Spleen (tissue), 11 donors: ENCODE measurements at regions not wholly inside any gene's neighbourhood (a gene's known extent, or its start where the extent isn't known, plus 50 kb on each side); places are given as distances from the start of the nearest gene placed in this dataset.

Source experiments
- DNase-seq: peaks from one replicate; pipeline ENCODE4 v3.0.0-alpha.2; 2020
- H3K27ac ChIP-seq, 8 donors: fragments of 200-600 bp; sonication (generic) in 7 of 8; 1 replicate in 4 of 8; 2 replicates in 4 of 8; pipeline versions ENCODE4 v1.5.0 to v1.8.0; 2016 to 2021; ENCODE audit warnings: inconsistent platforms in 4 of 8, mild to moderate bottlenecking in 4 of 8, moderate library complexity in 1 of 8
- H3K27me3 ChIP-seq, 7 donors: fragments of 200-600 bp; sonication (generic) in 6 of 7; replicated peaks in 1 of 7; 1 replicate in 4 of 7; 2 replicates in 3 of 7; pipeline versions ENCODE4 v1.5.0 to v1.8.0; 2016 to 2021; ENCODE audit warnings: inconsistent platforms in 3 of 7, mild to moderate bottlenecking in 1 of 7
- H3K36me3 ChIP-seq, 6 donors: fragments of 200-600 bp; sonication (generic) in 5 of 6; 1 replicate in 4 of 6; 2 replicates in 2 of 6; pipeline versions ENCODE4 v1.5.0 to v1.8.0; 2016 to 2021; ENCODE audit warnings: inconsistent platforms in 2 of 6
- H3K4me1 ChIP-seq, 6 donors: fragments of 200-600 bp; sonication (generic) in 5 of 6; 1 replicate in 3 of 6; 2 replicates in 3 of 6; pipeline versions ENCODE4 v1.5.0 to v1.8.0; 2016 to 2021; ENCODE audit warnings: inconsistent platforms in 3 of 6
- H3K4me3 ChIP-seq, 8 donors: fragments of 200-600 bp; sonication (generic) in 7 of 8; 1 replicate in 4 of 8; 2 replicates in 4 of 8; pipeline versions ENCODE4 v1.5.0 to v1.8.0; 2016 to 2021; ENCODE audit warnings: inconsistent platforms in 4 of 8, mild to moderate bottlenecking in 4 of 8, moderate library complexity in 2 of 8
- H3K9me3 ChIP-seq, 8 donors: fragments of 200-600 bp; sonication (generic) in 7 of 8; 1 replicate in 4 of 8; 2 replicates in 4 of 8; pipeline versions ENCODE4 v1.5.0 to v1.8.0; 2016 to 2021; ENCODE audit warnings: inconsistent platforms in 4 of 8
- CTCF ChIP-seq, 11 experiments: fragments of 200-600 bp in 7 of 11; fragments of 450-650 bp in 4 of 11; sonication (generic) in 4 of 11; IDR thresholded peaks in 8 of 11; conservative IDR thresholded peaks in 3 of 11; 1 replicate in 7 of 11; 2 replicates in 4 of 11; pipeline versions ENCODE4 v1.4.0 to v1.8.0; 2016 to 2021; ENCODE audit warnings: antibody characterized with exemption in 11 of 11, inconsistent platforms in 4 of 11, mild to moderate bottlenecking in 1 of 11
- POLR2A ChIP-seq, 3 donors: fragments of 450-650 bp; IDR thresholded peaks; one replicate each; pipeline ENCODE4 v1.5.1; 2017; ENCODE audit warnings: antibody characterized with exemption in 3 of 3, mild to moderate bottlenecking in 1 of 3
- POLR2AphosphoS5 ChIP-seq, 3 donors: sonication (generic); formaldehyde crosslinking; IDR thresholded peaks; one replicate each; pipeline ENCODE4 v1.5.1; 2017; ENCODE audit warnings: antibody characterized with exemption in 3 of 3
- WGBS, 5 donors: extraction: QIAGEN DNeasy Blood & Tissue Kit in 3 of 5; methylation state at CpG; one replicate each; pipeline versions ENCODE4 v1.1.5 to v1.1.7; 2013 to 2018; 5-methylcytosine and 5-hydroxymethylcytosine counted together
- intact Hi-C: fragments of 100-400 bp; cut with DNase I; formaldehyde crosslinking; loops from one replicate; pipeline ENCODE4 v1.15.0; 2023; ENCODE audit warnings: low total_unique reads
- donor health status: healthy with polysubstance abuse.
- donor health status: DM: no; HTN: no; CAD: no; lungs with moderate emphysema.
- donor health status: DM: no; HTN: no; CAD: no.
- donor health status: Bipolar disorder and iron deficiency.
- donor health status: healthy.
- donor health status: DM: no; HTN: no; CAD: no.
- donor health status: DM: yes; HTN: yes; CAD: no.

DNA sequence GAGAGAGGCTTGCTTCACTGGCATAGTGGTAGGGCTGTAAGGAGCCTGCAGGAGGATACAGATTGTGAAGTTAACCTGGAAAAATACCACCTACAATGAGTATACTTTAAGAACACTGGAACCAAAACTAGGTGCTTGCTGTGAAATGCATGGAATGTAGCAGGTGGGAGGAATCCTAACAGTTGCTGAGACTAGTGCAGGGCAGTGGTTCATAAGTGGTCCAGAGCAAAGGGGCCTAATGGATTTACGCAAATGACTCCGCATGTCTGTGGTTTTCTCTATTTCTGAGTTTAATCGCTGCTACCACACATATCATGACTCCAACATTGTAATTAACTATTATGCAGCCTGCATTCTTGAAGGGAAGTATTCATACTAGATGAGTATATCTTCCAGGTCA lies 218.4 kb downstream of the CHRM2 start:
- Histone ChIP-seq H3K4me1 (no peaks in the 10 kb centered on the region), H3K27me3 (no peaks in the 10 kb centered on the region), H3K9me3 (peaks cover 0 to 4% (median 0%) of the 10 kb centered on the region in 8 donors), H3K27ac (no peak overlapping the region), H3K4me3 (no peak overlapping the region), H3K36me3 (no peaks in the 10 kb centered on the region)
- no peak for TF ChIP-seq POLR2A (IDR thresholded peaks at IDR 0.05)
- TF ChIP-seq CTCF (IDR thresholded peaks at IDR 0.05 in 8 of 11, conservative IDR thresholded peaks at IDR 0.05 in 3 of 11) = no peak
- no peak for TF ChIP-seq POLR2AphosphoS5 (IDR thresholded peaks at IDR 0.05)
- intact Hi-C loops = no loop called here
- WGBS, 5 donors = 82 to 96% (median 93%) methylated on average over 3 of the region's 3 CpGs
- no peak for DNase-seq

GRCh38 chr7:137084607-137085380 lies 216.3 kb downstream of the CHRM2 start:
- Histone ChIP-seq H3K4me1 (no peaks in the 10 kb centered on the region), H3K4me3 (no peak overlapping the region), H3K9me3 (peaks cover 0 to 9% (median 0%) of the 10 kb centered on the region in 8 donors), H3K36me3 (no peaks in the 10 kb centered on the region), H3K27ac (no peak overlapping the region), H3K27me3 (no peaks in the 10 kb centered on the region)
- WGBS, 5 donors = 55 to 71% (median 61%) methylated on average over 5 of the region's 5 CpGs
- TF ChIP-seq CTCF (IDR thresholded peaks at IDR 0.05 in 8 of 11, conservative IDR thresholded peaks at IDR 0.05 in 3 of 11) (no peak), POLR2AphosphoS5 (IDR thresholded peaks at IDR 0.05) (no peak), POLR2A (IDR thresholded peaks at IDR 0.05) (no peak)
- DNase-seq = no peak
- intact Hi-C loops = no loop called here

- Histone ChIP-seq H3K9me3 (peaks cover 0 to 9% (median 0%) of the 10 kb centered on the region in 8 donors), H3K27ac (no peak overlapping the region), H3K4me1 (no peaks in the 10 kb centered on the region), H3K4me3 (no peak overlapping the region), H3K27me3 (no peaks in the 10 kb centered on the region), H3K36me3 (no peaks in the 10 kb centered on the region)
- no peak for DNase-seq
- intact Hi-C loops = no loop called here
- TF ChIP-seq POLR2AphosphoS5 (IDR thresholded peaks at IDR 0.05) (no peak), POLR2A (IDR thresholded peaks at IDR 0.05) (no peak), CTCF (IDR thresholded peaks at IDR 0.05 in 8 of 11, conservative IDR thresholded peaks at IDR 0.05 in 3 of 11) (no peak)
Measured at GRCh38 chr7:137082391-137082790, 213.9 kb downstream of the CHRM2 start.

DNA sequence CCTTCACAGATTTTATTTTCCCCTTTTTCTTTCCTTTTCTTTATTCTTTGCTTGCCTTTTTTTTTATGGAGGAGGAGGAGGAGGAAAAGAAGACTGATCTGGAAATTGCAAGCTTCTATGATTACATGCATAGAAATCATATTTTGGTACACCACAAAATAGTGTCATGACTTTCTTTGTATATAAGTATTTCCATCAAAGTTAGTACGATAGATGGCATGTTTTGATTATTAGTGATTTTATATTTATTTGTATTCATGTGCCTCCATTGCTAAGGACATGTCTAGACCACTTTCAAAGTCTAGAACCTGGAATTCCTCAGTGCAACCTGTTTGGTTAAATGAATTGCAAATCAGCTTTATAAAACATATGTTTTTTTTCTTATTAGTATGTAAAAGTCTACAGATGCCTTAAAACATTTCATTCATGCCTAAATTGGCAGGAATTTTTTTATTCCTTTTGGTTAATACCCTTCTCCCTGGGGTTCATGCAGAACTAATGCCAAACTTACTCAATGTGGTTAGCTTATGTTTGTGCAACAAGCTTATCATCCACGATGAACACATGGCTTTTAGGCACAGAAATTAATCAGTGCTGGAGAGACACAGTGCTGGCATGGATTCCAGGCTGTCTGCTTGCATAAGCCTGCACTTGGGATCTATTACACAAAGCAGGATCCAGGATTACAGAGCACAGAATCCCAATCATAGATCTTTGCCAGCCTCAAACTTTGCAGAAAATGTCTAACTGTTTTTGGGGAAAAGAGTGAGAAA lies 213.1 kb downstream of the CHRM2 start:
- TF ChIP-seq CTCF (IDR thresholded peaks at IDR 0.05 in 8 of 11, conservative IDR thresholded peaks at IDR 0.05 in 3 of 11) (no peak), POLR2A (IDR thresholded peaks at IDR 0.05) (no peak), POLR2AphosphoS5 (IDR thresholded peaks at IDR 0.05) (no peak)
- no peak for DNase-seq
- intact Hi-C loops = no loop called here
- no peaks in the 10 kb centered on the region for H3K4me1 ChIP-seq
- WGBS, 5 donors = 56 to 74% (median 61%) methylated on average over 2 of the region's 2 CpGs
- H3K36me3 ChIP-seq = no peaks in the 10 kb centered on the region
- H3K9me3 ChIP-seq = peaks cover 0 to 9% (median 0%) of the 10 kb centered on the region in 8 donors
- no peak overlapping the region for H3K27ac ChIP-seq
- no peak overlapping the region for H3K4me3 ChIP-seq
- H3K27me3 ChIP-seq = no peaks in the 10 kb centered on the region
